ENCODE measurements at regions not wholly inside any gene's neighbourhood (a gene's known extent, or its start where the extent isn't known, plus 50 kb on each side); places are given as distances from the start of the nearest gene placed in this dataset.

DNA sequence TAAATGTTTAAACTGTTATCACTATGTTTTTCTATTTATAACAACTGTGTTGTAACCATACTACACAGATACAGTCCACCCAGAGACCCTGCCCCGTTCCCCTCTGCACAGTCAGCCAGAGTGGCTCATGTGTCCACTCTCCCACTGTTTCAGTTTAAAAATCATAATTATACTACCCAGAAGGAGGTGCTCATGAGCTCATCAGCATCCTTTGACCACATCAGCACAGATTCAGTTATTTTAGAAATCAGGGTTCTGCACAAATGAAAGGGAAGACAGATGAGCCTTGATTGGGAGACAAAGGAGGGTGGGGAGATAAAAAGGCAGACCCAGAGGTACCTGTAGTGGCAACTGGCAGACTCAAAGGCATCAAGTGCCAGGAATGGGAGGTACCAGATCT lies 124.3 kb downstream of the RCN1 start:
- Histone ChIP-seq H3K9me1 (ENCODE audit: control insufficient read depth, extremely low read depth, insufficient read depth, low read length) (no peaks in the 10 kb centered on the region), H3K36me3 (ENCODE audit: control insufficient read depth in 2 of 2, extremely low read depth in 1 of 2, insufficient read depth in 2 of 2, low read length in 2 of 2) (no peaks in the 10 kb centered on the region), H3K27ac (ENCODE audit: control insufficient read depth, insufficient read depth, low read length) (no peak overlapping the region), H4K20me1 (ENCODE audit: control insufficient read depth, extremely low read depth, insufficient read depth, low read length) (no peaks in the 10 kb centered on the region), H3K4me2 (ENCODE audit: control insufficient read depth, extremely low read depth, insufficient read depth, low read depth, low read length) (no peak overlapping the region), H3K4me3 (ENCODE audit: control insufficient read depth in 2 of 3, extremely low read depth in 1 of 3, insufficient read depth in 2 of 3, low read depth in 1 of 3, low read length in 3 of 3) (no peak overlapping the region), H3K4me1 (ENCODE audit: control insufficient read depth, extremely low read depth, insufficient read depth, low read length) (no peaks in the 10 kb centered on the region), H3K27me3 (ENCODE audit: control insufficient read depth, extremely low read depth, insufficient read depth, low read length) (no peaks in the 10 kb centered on the region), H2AFZ (ENCODE audit: control insufficient read depth, low read length) (no peak overlapping the region), H3K79me2 (ENCODE audit: control insufficient read depth, insufficient read depth, low read length) (no peaks in the 10 kb centered on the region), H3K9me3 (ENCODE audit: control insufficient read depth, low read depth, low read length) (no peaks in the 10 kb centered on the region), H3K9ac (ENCODE audit: control insufficient read depth, extremely low read depth, insufficient read depth, low read length) (no peak overlapping the region)
- dilution Hi-C loops (cut with MboI; ENCODE audit: extremely low pct_ligation_motif_present, low sequenced_read_pairs), result no loop called here
- TF ChIP-seq, protein P1, sequence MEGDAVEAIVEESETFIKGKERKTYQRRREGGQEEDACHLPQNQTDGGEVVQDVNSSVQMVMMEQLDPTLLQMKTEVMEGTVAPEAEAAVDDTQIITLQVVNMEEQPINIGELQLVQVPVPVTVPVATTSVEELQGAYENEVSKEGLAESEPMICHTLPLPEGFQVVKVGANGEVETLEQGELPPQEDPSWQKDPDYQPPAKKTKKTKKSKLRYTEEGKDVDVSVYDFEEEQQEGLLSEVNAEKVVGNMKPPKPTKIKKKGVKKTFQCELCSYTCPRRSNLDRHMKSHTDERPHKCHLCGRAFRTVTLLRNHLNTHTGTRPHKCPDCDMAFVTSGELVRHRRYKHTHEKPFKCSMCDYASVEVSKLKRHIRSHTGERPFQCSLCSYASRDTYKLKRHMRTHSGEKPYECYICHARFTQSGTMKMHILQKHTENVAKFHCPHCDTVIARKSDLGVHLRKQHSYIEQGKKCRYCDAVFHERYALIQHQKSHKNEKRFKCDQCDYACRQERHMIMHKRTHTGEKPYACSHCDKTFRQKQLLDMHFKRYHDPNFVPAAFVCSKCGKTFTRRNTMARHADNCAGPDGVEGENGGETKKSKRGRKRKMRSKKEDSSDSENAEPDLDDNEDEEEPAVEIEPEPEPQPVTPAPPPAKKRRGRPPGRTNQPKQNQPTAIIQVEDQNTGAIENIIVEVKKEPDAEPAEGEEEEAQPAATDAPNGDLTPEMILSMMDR (optimal IDR thresholded peaks at IDR 0.05 in 1 of 3, IDR thresholded peaks at IDR 0.05 in 1 of 3, conservative IDR thresholded peaks at IDR 0.05 in 1 of 3; ENCODE audit: extremely low read depth in 1 of 3, insufficient read depth in 2 of 3, low read length in 3 of 3), result no peak
- TF ChIP-seq EZH2 (IDR thresholded peaks at IDR 0.05; ENCODE audit: low read length), result no peak
- DNase-seq (ENCODE audit: low read depth, low spot score) (no peak), FAIRE-seq (no peak)

DNA sequence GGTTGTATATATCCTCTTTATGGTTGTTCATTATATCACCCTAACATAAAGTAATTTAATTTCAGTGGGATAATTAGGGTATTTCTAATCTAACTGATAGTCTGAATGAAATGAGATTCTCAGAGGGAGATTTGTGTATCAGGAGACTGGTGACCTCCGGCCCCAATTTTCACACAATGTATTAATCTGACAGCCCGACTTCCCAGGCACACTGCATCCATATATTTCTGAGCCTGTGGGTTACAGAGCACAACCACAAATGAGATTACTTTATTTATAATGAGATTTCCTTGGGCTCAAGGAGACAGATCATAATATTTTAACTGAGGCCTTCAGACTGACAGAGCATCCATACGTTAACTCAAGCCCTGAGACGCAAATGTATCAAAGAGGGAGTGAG lies 125.9 kb downstream of the RCN1 start:
- H3K9ac ChIP-seq (ENCODE audit: control insufficient read depth, extremely low read depth, insufficient read depth, low read length), result no peak overlapping the region
- H3K9me3 ChIP-seq (ENCODE audit: control insufficient read depth, low read depth, low read length), result no peaks in the 10 kb centered on the region
- no peak for FAIRE-seq
- no peaks in the 10 kb centered on the region for H3K27me3 ChIP-seq (ENCODE audit: control insufficient read depth, extremely low read depth, insufficient read depth, low read length)
- H3K4me3 ChIP-seq (ENCODE audit: control insufficient read depth in 2 of 3, extremely low read depth in 1 of 3, insufficient read depth in 2 of 3, low read depth in 1 of 3, low read length in 3 of 3), result no peak overlapping the region
- H4K20me1 ChIP-seq (ENCODE audit: control insufficient read depth, extremely low read depth, insufficient read depth, low read length), result no peaks in the 10 kb centered on the region
- H3K4me2 ChIP-seq (ENCODE audit: control insufficient read depth, extremely low read depth, insufficient read depth, low read depth, low read length), result no peak overlapping the region
- TF ChIP-seq EZH2 (IDR thresholded peaks at IDR 0.05; ENCODE audit: low read length), result no peak
- TF ChIP-seq, protein P1 (optimal IDR thresholded peaks at IDR 0.05 in 1 of 3, IDR thresholded peaks at IDR 0.05 in 1 of 3, conservative IDR thresholded peaks at IDR 0.05 in 1 of 3; ENCODE audit: extremely low read depth in 1 of 3, insufficient read depth in 2 of 3, low read length in 3 of 3), result no peak
- H3K79me2 ChIP-seq (ENCODE audit: control insufficient read depth, insufficient read depth, low read length), result no peaks in the 10 kb centered on the region
- H3K36me3 ChIP-seq (ENCODE audit: control insufficient read depth in 2 of 2, extremely low read depth in 1 of 2, insufficient read depth in 2 of 2, low read length in 2 of 2), result no peaks in the 10 kb centered on the region
- no peak overlapping the region for H2AFZ ChIP-seq (ENCODE audit: control insufficient read depth, low read length)
- no peak for DNase-seq (ENCODE audit: low read depth, low spot score)
- dilution Hi-C loops (cut with MboI; ENCODE audit: extremely low pct_ligation_motif_present, low sequenced_read_pairs), result no loop called here
- H3K4me1 ChIP-seq (ENCODE audit: control insufficient read depth, extremely low read depth, insufficient read depth, low read length), result no peaks in the 10 kb centered on the region
- no peak overlapping the region for H3K27ac ChIP-seq (ENCODE audit: control insufficient read depth, insufficient read depth, low read length)
- H3K9me1 ChIP-seq (ENCODE audit: control insufficient read depth, extremely low read depth, insufficient read depth, low read length), result no peaks in the 10 kb centered on the region
